NCI-H2081 treated with DMSO at 0.1 percent for 48 hours (cell line): ENCODE measurements at regions not wholly inside any gene's neighbourhood (a gene's known extent, or its start where the extent isn't known, plus 50 kb on each side); places are given as distances from the start of the nearest gene placed in this dataset.
"Not testable (repeated sequence)": the region's sequence is repeated elsewhere in the genome, so short reads cannot be mapped to it uniquely, and the experiment has no call there.

Source experiments
- DNase-seq: peaks from one replicate; lab custom pipeline; 2025; lab: John Stamatoyannopoulos, UW

DNA sequence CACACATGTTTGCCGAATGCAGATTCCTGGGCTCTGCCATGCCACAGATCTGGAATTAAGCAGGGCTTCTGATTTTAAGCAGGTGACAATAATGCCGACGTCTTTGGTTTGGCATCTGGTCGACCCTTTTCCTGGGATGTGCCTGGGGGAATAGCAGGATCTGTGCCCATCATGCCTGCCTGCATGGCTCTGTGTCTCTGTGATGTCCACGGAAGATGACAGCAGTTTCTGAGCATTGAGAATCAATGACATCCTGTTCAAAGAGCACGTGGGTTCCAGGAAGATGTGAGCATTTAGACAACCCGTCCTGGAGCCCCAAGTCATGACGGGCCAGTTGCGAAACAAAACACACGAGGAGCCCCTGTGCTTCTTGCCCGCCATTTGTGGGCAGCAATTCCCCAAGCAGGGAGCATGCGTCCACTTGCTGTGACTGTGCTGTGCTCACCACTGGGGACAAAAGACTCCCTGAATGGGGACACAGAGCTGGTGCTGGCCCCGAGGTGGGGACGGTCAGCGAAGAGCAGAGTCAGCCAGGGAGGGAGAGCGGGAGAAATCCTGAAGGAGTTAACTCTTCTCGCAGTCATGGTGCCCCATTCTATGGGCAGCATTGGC lies 110.1 kb downstream of the ERMARD start:
- DNase-seq, result no peak

- no peak for DNase-seq
Observed at GRCh38 chr6:169859978-169860703, 108.7 kb downstream of the ERMARD start.

DNA sequence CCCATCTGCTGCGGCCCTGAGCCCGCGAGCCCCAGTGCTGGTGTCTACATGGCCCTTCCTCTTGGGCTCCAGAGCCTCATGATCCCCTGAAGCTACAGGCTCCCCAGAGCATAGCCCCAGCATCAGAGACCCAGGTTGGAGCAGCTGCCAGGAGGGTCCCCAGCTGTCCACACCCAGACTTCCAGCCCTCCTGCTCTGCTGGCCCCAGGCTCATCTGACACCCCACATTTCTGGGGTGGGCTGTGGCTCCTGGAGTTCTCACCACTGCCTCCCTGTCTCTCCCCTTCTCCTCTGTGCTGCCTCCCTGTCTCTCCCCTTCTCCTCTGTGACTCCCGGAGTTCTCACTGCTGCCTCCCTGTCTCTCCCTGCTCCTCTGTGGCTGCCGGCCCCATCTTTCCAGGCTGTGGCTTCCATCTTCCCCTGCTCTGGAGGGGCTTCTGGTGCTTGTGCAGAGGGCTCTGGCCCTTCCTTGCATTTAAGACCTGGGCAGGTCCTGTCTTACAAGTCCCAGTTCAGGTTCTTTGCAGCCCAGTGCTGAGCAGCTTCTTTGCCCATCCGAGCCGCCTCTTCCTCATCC lies 108.1 kb downstream of the ERMARD start:
- no peak for DNase-seq

- no peak for DNase-seq
Observed at GRCh38 chr6:169858935-169859351, 107.5 kb downstream of the ERMARD start.

DNA sequence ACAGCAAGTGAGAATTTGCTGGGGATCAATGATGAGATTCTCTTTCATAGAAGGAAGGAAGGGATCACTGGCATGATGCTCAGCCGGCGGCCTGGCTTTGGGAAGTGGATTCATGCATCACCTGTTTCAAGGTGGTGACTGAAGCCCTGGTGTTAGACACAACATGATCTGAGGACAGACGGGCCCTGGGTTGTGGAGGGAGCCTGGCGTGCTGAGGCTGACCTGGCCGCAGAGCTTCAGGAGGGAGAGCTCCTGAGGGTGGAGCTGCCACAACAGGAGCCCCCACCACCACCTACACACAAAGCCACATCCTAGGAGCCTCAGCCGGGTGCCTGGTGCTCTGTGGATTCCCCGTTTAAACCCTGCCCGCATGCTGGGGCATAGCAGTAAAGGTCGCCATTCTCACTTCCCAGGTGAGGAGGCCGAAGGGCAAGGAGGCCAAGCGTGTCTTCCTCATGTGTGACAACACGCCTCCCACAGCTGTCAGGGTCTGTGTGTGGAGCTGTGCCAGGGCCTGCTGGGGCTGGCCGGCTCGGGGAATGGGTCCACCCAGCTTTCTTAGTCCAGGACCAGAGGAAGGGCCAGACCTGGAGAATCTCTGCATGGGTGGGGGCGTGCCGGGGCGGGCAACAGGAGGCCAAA lies 107.0 kb downstream of the ERMARD start:
- no peak for DNase-seq

- no peak for DNase-seq
Observed at GRCh38 chr6:169857343-169858292, 106.2 kb downstream of the ERMARD start.

DNA sequence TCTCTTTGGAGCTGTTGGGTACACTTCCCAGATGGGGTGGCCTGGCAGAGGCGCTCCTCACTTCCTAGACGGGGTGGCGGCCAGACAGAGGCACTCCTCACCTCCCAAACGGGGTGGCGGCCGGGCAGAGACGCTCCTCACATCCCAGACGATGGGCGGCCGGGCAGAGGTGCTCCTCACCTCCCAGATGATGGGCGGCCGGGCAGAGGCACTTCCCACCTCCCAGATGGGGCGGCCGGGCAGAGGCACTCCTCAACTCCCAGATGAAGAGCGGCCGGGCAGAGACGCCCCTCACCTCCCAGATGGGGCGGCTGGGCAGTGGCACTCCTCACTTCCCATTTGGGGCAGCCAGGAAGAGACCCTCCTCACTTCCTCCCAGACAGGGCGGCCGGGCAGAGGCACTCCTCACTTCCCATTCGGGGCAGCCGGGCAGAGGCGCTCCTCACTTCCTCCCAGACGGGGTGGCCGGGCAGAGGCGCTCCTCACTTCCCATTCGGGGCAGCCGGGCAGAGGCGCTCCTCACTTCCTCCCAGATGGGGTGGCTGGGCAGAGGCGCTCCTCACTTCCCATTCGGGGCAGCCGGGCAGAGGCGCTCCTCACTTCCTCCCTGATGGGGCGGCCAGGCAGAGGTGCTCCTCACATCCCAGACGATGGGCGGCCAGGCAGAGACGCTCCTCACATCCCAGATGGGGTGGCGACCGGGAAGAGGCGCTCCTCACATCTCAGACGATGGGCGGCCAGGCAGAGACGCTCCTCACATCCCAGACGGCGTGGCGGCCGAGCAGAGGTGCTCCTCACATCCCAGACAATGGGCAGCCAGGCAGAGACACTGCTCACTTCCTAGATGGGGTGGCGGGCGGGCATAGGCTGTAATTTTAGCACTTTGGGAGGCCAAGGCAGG lies 105.3 kb downstream of the ERMARD start:
- not testable (repeated sequence) for DNase-seq

DNA sequence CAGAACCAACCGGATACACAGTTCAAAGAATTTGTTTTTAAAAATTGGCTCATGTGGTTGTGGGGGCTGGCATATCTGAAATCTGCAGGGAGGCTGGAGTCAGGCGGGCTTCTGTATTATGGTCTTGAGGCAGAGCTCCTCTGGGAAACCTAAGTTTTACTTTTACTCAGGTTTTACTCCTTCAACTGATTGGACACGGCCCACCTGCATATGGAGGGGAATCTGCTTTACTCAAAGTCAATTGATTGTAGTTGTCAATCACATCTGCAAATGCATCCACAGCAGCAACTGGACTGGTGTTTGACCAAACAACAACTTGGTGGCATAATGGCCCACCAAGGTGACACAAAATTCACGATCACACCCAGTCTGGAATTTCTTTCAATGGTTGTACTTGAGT lies 103.4 kb downstream of the ERMARD start:
- no peak for DNase-seq

DNA sequence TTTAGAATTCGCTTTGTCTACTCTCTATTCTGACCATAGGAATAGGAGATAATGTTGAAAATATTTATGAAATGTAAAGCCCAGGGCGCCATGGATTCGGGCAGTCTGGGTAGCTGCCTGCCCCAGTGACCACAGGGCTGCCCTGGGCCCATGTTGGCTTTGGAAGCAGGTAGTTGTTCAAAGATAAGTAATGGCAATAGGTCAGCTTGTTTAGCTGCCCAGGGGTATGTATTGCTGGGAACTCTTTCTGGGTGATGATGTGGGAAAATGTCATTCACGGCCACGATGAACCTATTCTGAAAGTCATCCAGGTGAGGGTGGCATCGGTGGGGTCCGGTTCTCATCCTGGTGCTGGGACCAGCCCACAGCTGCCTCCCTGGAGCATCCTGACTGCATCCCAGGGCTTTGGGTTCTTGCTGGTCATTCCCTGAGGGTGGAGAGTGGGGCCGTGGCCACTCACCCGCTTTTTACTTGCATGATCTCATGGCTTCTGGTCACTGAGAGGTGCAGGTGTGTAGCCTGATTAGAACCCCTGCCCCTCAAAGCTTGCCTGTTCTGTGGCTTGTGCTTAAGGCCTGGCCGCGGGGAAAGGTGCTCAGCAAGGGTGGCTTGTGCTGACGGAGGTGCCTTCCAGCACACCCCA lies 102.8 kb downstream of the ERMARD start:
- DNase-seq, result no peak

- no peak for DNase-seq
Observed at GRCh38 chr6:169853196-169854082, 102.0 kb downstream of the ERMARD start.

- DNase-seq, result no peak
Observed at GRCh38 chr6:169852504-169853195, 101.2 kb downstream of the ERMARD start.

- no peak for DNase-seq
Observed at GRCh38 chr6:169851641-169852503, 100.5 kb downstream of the ERMARD start.

DNA sequence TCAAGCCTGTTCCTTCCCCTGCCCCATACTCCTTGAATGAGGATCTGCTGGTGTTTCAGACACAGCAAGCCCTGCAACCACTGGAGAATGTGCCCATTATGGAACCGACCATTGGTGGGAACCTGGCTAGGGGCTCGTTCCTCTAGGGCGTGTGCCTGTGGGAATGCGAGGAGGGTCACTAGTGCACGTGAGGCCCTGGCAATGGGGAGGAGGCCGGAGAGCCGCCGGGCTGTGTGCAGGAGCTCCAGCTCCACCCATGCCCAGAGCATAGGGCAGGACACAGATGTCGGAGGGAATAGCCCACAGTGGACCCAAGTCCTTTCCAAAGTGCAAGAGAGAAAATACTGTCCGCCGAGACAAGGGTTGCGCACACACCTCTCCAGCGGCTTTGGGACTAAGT lies 99.3 kb downstream of the ERMARD start:
- DNase-seq, result no peak

DNA sequence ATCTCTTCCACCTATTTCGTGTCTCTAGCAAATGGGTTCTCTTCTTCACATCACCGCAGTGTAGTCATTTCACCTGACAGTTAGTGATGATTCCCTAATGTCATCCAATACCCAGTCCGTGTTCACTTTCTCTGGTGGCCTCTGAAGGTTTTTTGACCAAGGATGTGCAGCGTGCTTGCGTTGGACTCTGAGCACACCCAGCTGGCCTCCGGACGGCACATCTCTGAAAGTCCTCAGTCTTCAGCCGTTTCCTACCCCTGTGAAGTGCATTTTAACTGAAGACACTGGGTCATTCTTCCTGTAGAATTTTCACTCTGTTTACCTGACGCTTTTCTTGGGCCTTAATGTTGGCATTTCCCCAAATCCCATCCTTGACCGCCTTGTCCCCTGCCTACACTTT lies 98.7 kb downstream of the ERMARD start:
- DNase-seq, result no peak

DNA sequence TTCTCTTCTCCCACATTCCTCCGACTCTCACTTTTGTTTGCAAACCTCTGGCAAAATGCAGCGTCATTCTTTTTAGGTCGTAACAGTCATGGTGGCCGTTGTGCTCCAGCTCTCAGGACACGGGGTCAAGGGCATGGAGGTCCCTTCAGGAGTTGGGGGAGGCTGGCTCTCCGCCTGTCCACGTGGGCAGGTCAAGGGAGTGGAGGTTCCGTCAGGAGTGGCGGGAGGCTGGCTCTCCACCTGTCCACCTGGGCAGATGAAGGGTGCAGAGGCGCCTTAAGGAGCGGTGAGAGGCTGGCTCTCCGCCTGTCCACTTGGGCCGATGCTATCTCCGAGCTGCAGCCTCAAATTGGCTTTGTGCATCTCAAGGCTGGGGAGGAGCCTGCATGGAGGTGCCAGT lies 98.0 kb downstream of the ERMARD start:
- DNase-seq, result no peak

- DNase-seq, result no peak
Observed at GRCh38 chr6:169848946-169849345, 97.5 kb downstream of the ERMARD start.

DNA sequence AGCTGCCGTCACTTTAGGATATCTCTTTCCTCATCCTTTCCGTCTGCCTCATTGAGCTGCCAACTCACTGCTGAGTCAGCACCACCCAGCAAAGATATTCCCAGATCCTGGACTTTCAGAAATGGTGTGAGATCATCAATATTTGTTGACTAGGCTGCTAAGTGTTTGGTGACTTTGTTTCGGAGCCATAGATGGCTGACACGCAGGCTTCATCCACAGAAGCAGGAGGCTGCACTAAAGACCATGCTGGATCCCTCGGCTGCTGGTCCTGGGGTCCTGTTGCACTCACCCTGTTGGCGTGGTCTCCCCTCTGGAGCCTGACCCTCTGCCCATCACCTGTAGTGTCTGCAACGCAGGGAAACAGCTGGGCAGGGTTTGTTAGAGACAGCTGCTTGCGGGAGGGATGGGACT lies 96.5 kb downstream of the ERMARD start:
- no peak for DNase-seq
